GM21526 (cell line): ENCODE measurements at regions not wholly inside any gene's neighbourhood (a gene's known extent, or its start where the extent isn't known, plus 50 kb on each side); places are given as distances from the start of the nearest gene placed in this dataset.
A peak's percentile ranks its signal among the peaks of the same experiment; 100 is the strongest.

Experiments used
- ATAC-seq: cut with Tn5 transposase; IDR thresholded peaks from one replicate; pipeline ENCODE4 v1.9.1; 2021; ENCODE audit warnings: moderate library complexity; ENCODE audit not compliant: unreplicated experiment, low FRiP score

DNA sequence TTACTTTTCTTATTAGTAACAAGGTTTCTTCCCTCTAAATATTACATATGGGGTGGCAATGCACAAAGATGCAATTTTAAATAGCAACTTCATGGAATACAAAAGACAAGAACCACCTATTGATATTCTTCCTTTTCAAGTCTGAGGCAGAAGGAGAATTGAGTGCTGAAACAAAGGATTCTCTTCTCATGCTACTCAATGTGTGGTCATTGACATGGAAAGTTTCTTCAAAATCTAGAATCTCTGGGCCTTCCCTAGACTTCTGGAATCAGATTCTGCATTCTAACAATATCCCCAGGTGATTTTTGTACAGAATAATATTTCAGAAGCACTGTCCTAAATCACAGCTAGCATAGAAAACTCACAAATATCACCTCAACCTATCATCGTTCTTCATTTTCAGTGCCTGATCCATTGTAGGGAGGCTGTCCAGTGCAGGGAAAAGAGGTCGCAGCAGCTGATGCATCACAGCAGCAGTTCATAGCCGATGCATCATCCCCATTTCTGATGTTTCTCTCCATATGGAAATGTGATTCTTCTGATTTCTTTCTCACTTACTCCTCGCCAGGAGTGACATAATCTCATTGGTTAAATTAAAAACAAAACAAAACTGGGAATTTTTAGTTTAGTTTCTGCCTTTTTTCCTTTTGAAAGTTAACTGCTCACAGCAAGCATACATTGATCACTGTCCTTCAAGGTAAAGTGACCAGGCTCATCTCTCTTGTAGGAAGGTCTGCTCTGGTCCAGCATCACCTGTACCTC lies 139.5 kb upstream of the FAM83B start:
- no peak for ATAC-seq

DNA sequence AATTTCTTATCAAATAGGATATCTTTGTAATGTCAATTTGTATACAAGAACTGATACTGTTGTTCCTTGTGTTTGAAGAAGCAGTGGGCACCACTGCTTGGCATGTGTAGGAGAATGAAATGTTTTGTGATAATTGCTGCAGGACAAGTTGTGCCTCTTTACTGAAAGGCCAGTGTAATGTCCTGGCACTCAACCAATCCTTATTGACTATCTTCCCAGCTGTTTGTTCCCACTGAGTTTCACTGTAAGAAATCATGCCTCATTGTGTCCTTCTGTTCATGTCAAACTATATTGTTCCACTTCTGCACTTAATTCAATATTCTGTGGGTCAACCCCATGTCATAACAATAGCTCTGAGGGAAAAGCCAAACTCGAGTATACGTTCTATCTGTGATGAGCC lies 136.1 kb upstream of the FAM83B start:
- no peak for ATAC-seq

DNA sequence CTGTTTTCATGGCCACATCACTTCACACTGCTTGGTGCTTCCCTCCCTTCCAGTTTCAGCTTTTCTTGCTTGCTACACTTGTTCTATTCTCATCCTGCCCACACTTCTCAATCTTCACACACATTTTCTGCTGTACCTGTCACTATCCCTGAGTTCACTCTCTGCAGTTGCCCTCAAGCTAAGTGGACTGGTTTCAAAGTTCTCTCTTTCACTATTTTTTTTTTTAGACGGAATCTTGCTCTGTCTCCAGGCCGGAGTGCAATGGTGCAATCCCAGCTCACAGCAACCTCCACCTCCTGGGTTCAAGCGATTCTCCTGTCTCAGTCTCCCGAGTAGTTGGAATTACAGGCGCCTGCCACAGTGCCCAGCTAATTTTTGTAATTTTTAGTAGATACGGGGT lies 130.6 kb upstream of the FAM83B start:
- no peak for ATAC-seq

DNA sequence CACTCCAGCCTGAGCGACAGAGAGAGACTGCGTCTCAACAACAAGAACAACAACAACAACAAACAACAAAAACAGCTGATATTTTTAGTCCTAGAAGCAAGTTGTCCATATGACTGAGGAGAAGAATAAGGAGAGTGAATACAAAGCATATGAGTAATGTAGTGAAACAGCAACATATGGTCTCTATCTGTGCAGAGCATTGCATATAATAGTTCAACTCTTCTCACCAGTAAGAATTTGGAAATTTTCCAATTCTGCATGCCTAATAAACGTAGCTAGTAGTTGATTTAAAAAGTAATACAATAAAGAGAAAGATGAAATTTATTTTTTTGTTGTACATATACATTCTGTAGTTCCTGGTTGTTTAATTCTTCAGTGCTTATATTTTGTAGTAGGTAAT lies 129.7 kb upstream of the FAM83B start:
- ATAC-seq: no peak

DNA sequence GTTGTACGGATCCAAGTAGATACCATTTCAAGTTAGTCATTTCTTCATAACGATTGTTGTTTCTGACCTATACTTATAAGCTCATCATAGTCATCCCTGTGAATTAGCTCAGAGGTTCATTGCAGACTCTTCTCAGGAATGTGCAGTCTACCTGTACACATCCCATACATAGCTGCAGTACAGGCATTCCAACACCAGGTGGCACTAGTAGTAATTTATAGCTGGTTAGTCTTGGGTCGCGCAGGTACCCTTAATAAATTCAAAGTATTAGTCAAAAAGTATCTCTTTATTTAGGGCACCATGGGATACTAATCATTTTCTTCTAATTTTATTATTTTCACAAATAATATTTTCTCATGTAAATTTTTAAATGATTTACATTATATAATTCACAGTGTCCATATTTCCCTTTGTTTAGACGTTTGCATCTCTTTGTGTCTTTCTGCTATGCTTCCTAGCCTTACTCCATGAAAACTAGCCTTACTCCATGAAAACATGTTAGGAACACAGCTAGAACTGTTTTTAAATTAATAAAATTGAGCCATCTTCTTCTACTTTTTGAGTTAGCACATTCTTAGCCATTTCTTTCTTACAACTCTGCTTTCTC lies 128.6 kb upstream of the FAM83B start:
- peak; percentile 90 for ATAC-seq

DNA sequence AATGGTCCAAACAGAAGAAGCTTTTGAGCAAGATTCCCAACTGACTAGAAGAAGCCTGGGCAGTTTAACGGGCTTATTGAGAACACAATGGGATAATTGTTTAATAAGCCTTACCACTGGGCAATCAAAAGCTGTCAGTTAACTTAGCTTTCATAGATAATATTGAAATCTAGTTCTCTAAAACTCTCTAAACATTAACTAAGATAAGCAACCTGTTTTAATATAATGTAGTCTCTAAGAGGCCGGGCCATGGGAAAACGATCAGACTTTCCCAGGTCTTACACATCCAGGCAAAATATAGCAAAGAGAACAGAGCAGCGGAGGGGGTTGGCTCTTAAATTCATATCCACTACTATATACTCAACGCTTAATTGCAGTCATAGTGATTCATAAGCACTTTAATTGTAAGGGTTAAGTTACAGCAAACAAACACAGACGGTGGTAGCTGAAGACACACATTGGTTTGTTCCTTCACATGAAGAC lies 128.0 kb upstream of the FAM83B start:
- ATAC-seq: no peak

DNA sequence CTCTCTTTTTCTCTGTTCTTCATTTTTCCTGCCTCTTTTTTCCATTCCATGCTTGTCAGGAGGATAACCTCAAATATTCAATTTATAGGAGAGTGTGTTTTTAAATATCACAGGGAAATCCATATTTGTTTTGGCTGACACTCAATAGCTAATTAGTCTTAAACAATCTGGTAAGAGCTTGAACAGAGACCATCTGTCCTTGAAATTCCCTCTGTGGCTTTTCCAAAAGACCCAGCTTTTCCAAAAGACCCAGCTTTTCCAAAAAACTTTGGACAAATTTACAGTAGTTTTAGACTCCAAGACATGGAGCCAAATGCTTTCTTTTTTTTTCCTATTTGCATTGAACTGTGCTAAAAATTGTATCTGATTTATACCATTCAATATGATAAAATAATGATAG lies 127.4 kb upstream of the FAM83B start:
- no peak for ATAC-seq

DNA sequence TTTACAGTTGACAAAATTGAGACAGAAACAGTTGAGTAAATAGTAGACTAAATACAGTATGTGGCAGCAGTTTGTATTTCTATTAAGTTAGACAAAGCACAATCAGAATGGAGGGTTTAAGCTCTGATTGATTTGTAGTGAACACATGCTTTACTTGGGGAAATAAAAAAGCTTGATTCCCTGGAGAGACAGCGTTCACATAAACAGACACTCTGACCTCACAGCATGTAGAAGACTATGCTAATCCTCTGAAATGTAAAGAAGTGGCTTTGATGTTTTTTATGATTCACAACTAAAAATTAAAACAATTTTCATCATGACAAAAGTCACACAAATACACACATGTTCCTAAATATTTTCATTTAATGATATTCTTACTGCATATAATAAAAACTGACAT lies 126.9 kb upstream of the FAM83B start:
- no peak for ATAC-seq

DNA sequence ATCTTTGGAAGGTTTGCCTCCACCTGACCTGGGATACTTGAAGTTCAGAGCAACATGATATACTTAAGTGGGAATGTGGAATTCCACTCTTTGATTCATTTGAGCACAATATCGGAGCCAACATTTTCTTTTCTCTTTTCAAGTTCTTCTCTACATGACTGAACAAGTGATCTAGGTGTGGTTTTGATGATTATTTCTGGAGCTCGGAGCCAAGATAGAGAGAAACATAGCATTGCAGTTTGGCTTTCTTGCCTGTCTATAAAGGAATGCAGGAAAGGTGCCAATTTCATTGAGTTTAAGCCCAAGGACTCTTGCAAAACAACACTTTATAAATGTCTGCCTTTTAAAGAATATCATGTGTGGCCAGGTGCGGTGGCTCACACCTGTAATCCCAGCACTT lies 124.2 kb upstream of the FAM83B start:
- ATAC-seq: no peak

DNA sequence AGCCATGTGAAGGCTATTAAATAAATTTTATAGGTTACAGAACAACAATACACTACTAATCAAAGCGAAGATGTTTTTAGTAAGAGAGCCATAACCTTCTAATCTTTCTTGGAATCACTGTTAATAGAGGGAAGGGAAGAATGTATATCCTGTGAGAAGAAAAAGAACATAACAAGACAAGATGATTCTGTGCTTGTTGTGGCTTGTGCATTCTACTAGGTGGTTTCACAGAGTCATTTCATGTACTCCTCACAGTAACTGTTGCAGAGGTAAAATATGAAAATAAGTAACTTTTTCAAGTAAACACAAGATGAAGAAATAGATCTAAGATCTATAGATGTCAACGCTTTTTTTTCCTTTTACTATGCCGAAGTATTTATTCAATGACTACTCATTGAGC lies 116.9 kb upstream of the FAM83B start:
- no peak for ATAC-seq

DNA sequence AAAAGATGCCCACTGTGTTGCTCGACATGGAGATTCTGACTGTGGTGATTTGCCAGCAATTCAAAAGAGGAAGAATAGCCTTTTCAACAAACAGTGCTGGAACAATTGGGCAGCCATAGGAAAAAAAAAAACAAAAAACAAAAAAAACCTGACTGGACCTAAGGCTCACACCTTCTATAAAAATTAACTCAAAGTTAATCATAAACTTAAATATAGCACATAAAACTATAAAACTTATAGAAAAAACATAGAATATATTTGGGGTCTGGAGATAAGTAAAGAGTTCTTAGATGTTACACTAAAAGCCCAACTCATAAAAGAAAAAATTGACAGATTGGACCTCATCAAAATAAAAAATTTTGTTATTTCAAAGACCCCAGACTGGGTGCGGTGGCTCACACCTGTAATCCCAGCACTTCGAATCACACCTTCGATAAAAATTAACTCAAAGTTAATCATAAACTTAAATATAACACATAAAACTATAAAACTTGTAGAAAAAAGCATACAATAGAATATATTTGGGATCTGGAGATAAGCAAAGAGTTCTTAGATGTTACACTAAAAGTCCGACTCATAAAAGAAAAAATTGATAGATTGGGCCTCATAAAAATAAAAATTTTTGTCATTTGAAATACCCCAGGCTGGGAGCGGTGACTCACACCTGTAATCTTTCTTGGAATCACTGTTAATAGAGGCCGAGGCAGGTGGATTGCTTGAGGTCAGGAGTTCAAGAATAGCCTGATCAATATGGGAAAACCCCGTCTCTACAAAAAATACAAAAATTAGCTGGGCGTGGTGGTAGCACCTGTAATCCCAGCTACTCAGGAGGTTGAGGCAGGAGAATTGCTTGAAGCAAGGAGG lies 115.6 kb upstream of the FAM83B start:
- no peak for ATAC-seq

DNA sequence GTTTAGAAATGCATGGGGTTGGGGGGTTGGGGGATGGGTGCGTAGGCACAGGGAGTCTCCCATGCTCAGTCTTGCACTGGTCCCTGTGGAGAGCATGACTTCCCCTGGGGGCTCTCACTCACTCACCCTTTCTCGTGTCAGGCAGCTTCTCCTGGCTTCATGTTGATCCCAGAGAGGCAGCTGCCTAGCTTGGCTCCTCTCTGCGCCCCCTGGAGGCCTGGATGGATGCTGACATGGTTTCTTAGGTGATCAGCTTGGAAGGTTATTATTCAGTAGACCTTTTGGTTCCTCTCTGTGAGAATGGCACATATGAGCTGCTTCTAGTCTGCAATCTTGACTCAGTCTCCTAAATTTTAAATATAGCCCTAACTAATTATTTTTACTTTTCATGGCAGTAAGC lies 109.3 kb upstream of the FAM83B start:
- ATAC-seq: no peak

DNA sequence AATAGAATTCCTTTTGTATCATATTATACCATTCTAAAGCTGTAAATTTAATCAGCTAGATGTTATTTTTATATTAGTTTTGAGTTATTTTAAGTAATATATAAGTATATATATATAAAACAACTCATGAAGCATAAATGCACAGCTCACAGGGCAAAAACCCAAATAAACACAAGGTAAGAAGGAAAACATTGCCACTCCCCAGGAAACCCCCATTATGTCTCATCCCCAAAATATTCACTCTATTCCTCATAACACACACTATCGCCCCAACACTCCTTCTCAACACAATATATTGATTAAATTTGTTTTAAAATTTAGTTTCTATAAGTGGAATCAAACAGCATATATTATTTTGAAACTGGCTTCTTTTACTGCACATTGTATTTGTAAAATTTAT lies 98.6 kb upstream of the FAM83B start:
- ATAC-seq: no peak

DNA sequence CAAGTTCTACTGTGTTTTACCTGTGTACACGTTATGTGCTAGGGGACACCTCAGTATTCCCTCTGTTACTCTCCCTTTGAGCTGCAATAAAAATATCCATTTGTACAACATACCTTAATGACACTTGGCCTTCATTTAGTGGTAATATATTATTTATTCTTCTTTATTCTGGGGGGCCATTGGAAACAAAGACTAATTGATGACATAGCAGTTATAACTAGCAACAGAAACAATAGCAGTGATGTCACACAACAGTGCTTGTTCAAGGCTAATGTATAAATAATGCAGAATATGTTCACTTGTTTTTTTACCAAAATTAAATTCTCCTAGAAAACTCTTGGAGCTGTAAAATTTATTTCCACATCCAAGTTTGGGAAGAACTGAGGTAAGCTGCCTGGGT lies 92.2 kb upstream of the FAM83B start:
- no peak for ATAC-seq

DNA sequence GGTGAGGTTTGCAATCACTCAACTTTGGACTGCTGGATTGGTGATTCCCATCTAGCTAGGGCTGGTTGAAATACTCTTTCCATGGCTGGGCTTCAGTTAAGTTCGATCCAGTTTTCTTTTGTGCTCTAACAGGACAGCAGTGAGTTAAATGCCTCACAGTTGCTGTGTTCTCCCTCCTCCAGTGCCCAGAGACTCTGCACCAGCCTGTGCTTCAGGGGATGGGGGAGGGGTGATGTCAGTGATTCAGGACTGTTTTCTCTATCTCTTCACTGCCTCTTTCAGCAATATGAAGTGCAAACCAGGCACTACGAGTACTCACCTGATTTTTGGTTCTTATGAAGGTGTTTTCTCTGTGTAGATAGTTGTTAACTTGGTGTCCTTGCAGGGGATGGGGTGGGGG lies 88.2 kb upstream of the FAM83B start:
- ATAC-seq: no peak

DNA sequence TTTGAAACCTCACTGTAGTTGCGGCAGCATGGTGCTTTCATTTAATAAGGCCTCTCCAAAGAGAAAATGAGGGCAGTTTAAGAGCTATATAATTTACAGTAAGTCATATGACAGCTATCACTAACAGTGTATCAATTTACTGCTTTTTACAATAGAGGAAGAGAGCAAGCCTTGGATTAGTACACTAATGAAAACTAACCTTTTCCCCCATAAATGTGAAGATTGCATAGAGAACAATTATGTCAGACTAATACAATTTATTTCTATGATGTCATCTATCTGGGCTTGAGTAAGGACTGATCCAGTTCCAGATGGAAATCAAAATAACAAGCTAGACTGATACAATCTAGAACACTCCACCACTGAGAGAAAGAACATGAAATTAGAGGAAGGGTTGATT lies 78.1 kb upstream of the FAM83B start:
- no peak for ATAC-seq

DNA sequence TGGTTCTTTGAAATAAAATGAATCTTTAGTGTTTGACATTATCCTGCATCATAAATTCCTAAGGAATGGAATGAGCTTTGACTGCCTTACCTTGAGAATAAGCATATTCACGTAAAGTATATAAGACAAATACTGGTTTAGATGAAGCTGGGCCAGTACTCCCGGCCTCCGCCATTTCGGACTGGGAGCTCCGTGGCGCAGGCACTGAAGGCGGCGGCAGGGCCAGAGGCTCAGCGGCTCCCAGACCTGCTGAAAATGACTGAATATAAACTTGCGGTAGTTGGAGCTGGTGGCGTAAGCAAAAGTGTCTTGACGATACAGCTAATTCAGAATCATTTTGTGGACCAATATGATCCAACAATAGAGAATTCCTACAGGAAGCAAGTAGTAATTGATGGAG lies 76.2 kb upstream of the FAM83B start:
- no peak for ATAC-seq

DNA sequence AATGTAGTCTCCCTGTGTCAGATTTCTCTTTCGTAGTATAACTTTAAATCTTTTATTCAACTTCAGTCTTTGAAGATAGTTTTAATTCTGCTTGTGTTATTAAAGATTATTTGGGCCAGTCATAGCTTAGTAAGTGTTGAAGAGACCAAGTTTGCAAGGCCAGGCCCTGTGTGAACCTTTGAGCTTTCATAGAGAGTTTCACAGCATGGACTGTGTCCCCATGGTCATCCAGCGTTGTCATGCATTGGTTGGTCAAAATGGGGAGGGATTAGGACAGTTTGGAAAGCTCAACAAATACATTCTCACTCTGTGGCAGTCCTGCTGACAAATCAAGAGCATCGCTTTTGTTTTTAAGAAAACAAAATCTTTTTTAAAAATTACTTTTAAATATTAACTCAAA lies 74.6 kb upstream of the FAM83B start:
- no peak for ATAC-seq

DNA sequence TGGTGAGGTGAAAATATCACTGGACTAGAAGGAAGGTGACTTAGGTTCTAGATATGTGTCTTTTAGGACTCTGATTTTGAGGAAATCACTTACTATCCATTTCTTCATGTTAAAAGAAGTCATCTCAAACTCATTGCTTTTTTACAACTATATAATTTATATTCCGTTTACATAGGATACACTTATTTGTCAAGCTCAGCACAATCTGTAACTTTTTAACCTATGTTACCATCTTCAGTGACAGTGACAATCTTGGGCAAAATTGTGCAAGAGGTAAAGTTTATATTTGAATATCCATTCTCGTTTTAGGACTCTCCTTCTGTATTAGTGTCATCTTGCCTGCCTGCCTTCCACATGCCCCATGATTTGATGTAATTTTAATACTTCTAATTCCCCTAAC lies 74.0 kb upstream of the FAM83B start:
- ATAC-seq: no peak

DNA sequence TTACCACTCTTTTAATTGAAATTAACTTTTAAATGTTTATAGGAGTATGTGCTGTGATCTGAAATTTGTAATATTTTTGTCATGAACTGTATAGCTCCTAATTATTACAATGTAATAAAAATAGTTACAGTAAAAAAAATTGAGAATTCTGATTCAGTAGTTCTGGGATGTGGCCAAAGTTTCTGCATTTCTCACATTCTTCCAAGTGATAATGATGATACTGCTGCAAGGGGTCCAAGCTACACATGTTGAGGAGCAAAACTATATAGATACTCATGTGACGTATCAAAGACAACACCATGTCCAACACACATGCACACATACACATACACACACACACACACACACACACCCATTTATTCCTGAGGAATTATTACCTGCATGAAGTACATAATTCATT lies 71.0 kb upstream of the FAM83B start:
- no peak for ATAC-seq

DNA sequence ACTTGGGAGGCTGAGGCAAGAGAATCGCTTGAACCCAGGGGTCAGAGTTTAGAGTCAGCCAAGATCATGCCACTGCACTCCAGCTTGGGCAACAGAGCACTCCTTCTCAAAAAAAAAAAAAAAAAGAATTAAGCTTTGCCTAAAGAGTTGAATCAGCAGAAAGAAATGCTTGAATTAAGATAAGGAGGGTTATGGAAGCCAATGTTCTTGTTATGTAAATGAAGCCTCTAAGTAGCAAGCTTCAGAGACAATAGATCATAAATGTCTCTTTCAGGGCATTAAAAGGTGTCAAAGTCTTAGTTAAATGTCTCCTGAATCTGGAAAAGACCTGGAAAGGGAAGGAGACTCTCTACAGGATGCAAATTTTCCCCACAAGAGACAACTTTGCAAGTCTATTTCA lies 69.7 kb upstream of the FAM83B start:
- no peak for ATAC-seq

DNA sequence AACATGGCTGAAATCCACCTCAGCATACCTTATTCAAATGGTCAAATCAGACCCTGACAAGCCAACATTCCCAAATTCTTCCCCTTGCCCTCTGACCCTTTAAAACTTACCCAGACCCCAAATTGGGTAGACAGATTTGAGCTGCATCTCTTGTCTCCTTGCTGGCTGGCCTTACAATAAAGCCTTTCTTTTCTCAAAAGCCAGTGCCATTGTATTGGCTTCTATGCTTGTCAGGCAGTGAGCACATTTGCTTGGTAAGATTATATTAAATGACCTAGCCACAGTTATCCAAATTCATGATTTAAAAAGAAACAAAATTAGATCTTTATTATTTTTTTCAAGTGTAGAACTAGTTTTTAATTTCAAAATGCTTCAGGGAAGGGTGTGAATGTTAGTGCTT lies 67.8 kb upstream of the FAM83B start:
- ATAC-seq: no peak
